NCI-H2081 (cell line): ENCODE measurements at regions not wholly inside any gene's neighbourhood (a gene's known extent, or its start where the extent isn't known, plus 50 kb on each side); places are given as distances from the start of the nearest gene placed in this dataset.
"Not testable (repeated sequence)": the region's sequence is repeated elsewhere in the genome, so short reads cannot be mapped to it uniquely, and the experiment has no call there.

Experiments used
- DNase-seq, 2 experiments: peaks; one replicate each; lab custom pipeline; 2025; lab: John Stamatoyannopoulos, UW

- no peak for DNase-seq
Observed at GRCh38 chr13:104567114-104567513, 1500.9 kb upstream of the SLC10A2 start.

- DNase-seq, result no peak
Observed at GRCh38 chr13:104565888-104566287, 1499.7 kb upstream of the SLC10A2 start.

GRCh38 chr13:104553896-104554295 lies 1487.7 kb upstream of the SLC10A2 start:
- no peak for DNase-seq

GRCh38 chr13:104553186-104553585 lies 1487.0 kb upstream of the SLC10A2 start:
- DNase-seq, result no peak

GRCh38 chr13:104534847-104535246 lies 1468.6 kb upstream of the SLC10A2 start:
- DNase-seq, result no peak

GRCh38 chr13:104532132-104532531 lies 1465.9 kb upstream of the SLC10A2 start:
- no peak for DNase-seq

GRCh38 chr13:104530741-104531140 lies 1464.5 kb upstream of the SLC10A2 start:
- no peak for DNase-seq

- no peak for DNase-seq
Observed at GRCh38 chr13:104526561-104526960, 1460.3 kb upstream of the SLC10A2 start.

- DNase-seq, result no peak
Observed at GRCh38 chr13:104525467-104525866, 1459.2 kb upstream of the SLC10A2 start.

GRCh38 chr13:104522235-104523072 lies 1456.2 kb upstream of the SLC10A2 start:
- no peak for DNase-seq

GRCh38 chr13:104510422-104510821 lies 1444.2 kb upstream of the SLC10A2 start:
- no peak for DNase-seq

- DNase-seq, result not testable (repeated sequence)
Observed at GRCh38 chr13:104493502-104493901, 1427.3 kb upstream of the SLC10A2 start.

- DNase-seq, result peak in 1 of 2 experiments; percentile 9
Observed at GRCh38 chr13:104491916-104492315, 1425.7 kb upstream of the SLC10A2 start.

- DNase-seq, result no peak
Observed at GRCh38 chr13:104487006-104487405, 1420.8 kb upstream of the SLC10A2 start.

- DNase-seq, result no peak
Observed at GRCh38 chr13:104485571-104485970, 1419.4 kb upstream of the SLC10A2 start.

GRCh38 chr13:104483631-104484030 lies 1417.4 kb upstream of the SLC10A2 start:
- DNase-seq, result no peak

GRCh38 chr13:104477261-104477660 lies 1411.0 kb upstream of the SLC10A2 start:
- no peak for DNase-seq

- DNase-seq, result no peak
Observed at GRCh38 chr13:104473936-104474335, 1407.7 kb upstream of the SLC10A2 start.

- DNase-seq, result no peak
Observed at GRCh38 chr13:104466016-104466415, 1399.8 kb upstream of the SLC10A2 start.

- DNase-seq, result no peak
Observed at GRCh38 chr13:104461049-104461448, 1394.8 kb upstream of the SLC10A2 start.

GRCh38 chr13:104460554-104460953 lies 1394.3 kb upstream of the SLC10A2 start:
- DNase-seq, result no peak

- no peak for DNase-seq
Observed at GRCh38 chr13:104450006-104450405, 1383.8 kb upstream of the SLC10A2 start.

- no peak for DNase-seq
Observed at GRCh38 chr13:104447348-104447747, 1381.1 kb upstream of the SLC10A2 start.

GRCh38 chr13:104442536-104442935 lies 1376.3 kb upstream of the SLC10A2 start:
- DNase-seq, result no peak
